ENCODE measurements at regions not wholly inside any gene's neighbourhood (a gene's known extent, or its start where the extent isn't known, plus 50 kb on each side); places are given as distances from the start of the nearest gene placed in this dataset.

- no peak overlapping the region for H3K4me3 ChIP-seq (ENCODE audit: low read depth, low read length)
- no peak for TF ChIP-seq CTCF (IDR thresholded peaks at IDR 0.05; ENCODE audit: insufficient read depth, low read depth, low read length)
- DNase-seq (ENCODE audit: low read depth) = no peak
These were observed 216.2 kb downstream of the PIK3R1 start for GRCh38 chr5:68431601-68432337.

DNA sequence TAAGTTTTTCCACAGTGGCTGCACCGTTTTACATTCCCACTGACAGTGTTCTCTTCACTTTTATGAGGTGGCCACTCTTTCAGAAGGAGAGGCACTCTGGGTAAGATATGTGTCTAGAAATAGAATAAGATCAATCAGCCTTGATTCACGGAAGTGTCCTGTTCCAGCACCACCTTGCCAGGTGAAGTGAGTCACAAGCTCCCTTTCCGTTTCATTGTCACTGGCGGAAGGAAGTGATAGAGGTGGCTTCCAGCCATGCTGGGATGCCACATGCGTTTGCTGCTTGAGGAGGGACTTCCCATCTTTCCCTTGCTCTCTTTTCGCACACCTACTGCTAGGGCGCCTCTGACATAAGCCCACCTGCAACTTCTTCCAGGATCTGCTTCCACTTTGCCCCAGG is 217.1 kb downstream of the PIK3R1 start:
- H3K4me3 ChIP-seq (ENCODE audit: low read depth, low read length) = no peak overlapping the region
- DNase-seq (ENCODE audit: low read depth) = no peak
- no peak for TF ChIP-seq CTCF (IDR thresholded peaks at IDR 0.05; ENCODE audit: insufficient read depth, low read depth, low read length)

DNA sequence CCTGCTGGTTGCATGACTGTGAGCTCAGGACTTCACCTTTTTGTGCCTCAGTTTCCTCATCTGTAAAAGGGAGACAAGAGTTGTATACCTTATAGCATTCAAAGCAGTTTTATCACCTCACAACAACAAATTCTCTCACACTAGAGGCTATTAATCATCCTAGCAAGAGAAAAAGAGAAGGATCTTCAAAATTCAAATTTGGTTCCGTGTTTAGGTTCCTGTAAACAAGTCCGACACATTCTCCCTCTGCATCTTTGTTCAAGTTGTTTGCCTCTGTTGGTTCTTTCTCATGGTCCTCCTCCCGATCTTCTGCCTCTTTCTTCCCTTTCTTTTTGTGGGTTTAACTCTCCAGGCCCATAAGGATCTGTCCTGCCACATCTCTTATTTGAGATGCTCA is 218.0 kb downstream of the PIK3R1 start:
- no peak overlapping the region for H3K4me3 ChIP-seq (ENCODE audit: low read depth, low read length)
- no peak for DNase-seq (ENCODE audit: low read depth)
- no peak for TF ChIP-seq CTCF (IDR thresholded peaks at IDR 0.05; ENCODE audit: insufficient read depth, low read depth, low read length)

- H3K4me3 ChIP-seq (ENCODE audit: low read depth, low read length) = no peak overlapping the region
- no peak for TF ChIP-seq CTCF (IDR thresholded peaks at IDR 0.05; ENCODE audit: insufficient read depth, low read depth, low read length)
- DNase-seq (ENCODE audit: low read depth) = peak; percentile 97
These were observed 218.6 kb downstream of the PIK3R1 start for GRCh38 chr5:68433923-68434879.

DNA sequence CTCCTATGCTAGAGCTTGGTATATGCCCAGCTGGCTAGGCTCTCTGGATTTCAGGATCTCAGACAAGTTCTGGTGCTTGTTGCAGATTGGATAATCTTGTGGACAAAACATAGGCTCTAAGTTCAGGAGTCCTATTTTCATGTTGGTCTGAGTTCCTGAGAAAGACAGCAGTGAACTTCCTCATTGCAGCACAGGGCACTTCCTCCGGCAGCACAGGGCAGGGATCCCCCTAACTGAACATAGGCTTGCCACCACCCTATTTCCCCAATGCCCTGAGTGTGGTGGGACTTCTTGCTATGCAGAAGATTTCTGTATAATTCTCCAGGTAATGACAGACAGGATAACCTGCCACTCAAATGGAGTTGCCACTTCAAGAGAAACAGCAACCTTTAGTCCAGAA is 220.1 kb downstream of the PIK3R1 start:
- DNase-seq (ENCODE audit: low read depth) = no peak
- H3K4me3 ChIP-seq (ENCODE audit: low read depth, low read length) = no peak overlapping the region
- no peak for TF ChIP-seq CTCF (IDR thresholded peaks at IDR 0.05; ENCODE audit: insufficient read depth, low read depth, low read length)

DNA sequence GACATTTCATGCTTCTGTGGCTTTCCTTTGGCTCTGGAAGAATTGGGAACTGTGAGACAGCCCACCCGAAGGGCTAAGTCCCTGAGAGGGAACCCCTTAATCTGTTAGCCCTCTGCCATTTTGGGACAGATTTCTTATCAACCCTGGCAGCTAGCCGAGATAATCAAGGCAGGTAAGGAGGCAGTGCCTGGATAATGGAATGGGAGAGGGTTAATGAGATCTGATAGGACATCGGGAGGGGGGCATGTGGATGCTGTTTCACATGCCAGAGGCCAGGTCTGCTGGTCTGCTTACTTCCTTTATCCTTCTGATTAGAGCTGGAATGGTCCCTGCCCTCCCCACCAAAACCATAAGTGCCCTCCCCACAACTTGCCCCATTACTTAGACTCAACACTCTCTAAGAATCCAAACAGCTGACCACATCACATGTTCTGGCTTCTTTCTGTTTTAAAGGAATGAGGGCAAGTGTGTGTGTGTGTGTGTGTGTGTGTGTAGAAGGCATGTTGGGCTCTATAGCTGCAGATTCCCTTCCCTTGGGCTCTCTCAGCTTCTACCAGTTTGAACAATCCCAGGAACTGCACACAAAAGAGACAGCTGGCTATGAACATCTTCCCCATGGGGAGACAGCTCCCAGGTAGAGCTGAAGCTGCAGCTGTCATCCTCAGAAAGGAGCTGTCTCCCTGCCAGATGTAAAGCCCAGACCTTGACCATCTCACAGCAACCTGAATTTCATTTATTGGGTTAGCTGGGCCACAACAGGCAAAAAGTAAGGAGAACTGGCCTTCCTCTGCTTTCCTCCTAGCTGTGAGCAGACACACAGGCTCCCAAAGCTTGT is 221.3 kb downstream of the PIK3R1 start:
- peak; percentile 65 for DNase-seq (ENCODE audit: low read depth)
- no peak for TF ChIP-seq CTCF (IDR thresholded peaks at IDR 0.05; ENCODE audit: insufficient read depth, low read depth, low read length)
- H3K4me3 ChIP-seq (ENCODE audit: low read depth, low read length) = no peak overlapping the region

Measured in fibroblast of villous mesenchyme (primary cell).